Thoracic aorta (tissue), 2 donors: ENCODE measurements at regions not wholly inside any gene's neighbourhood (a gene's known extent, or its start where the extent isn't known, plus 50 kb on each side); places are given as distances from the start of the nearest gene placed in this dataset.

ENCODE experiments used
- ATAC-seq: fragments of 150-250 bp; one replicate; pipeline ENCODE4 v1.8.0; 2017; ENCODE audit warnings: low read depth; ENCODE audit not compliant: insufficient number of reproducible peaks, low FRiP score
- DNase-seq: peaks from one replicate; pipeline ENCODE4 v3.0.0-alpha.2; 2020; ENCODE audit warnings: low spot score
- H3K27ac ChIP-seq, 2 donors: fragments of 200-600 bp; sonication (generic); 1 replicate in 1 of 2; 2 replicates in 1 of 2; pipeline ENCODE4 v1.5.1; 2016; ENCODE audit warnings: mild to moderate bottlenecking in 2 of 2, moderate library complexity in 2 of 2
- H3K27me3 ChIP-seq: fragments of 200-600 bp; sonication (generic); replicated peaks from 2 replicates; pipeline ENCODE4 v1.6.0; 2016; ENCODE audit warnings: mild to moderate bottlenecking; ENCODE audit not compliant: insufficient read depth
- H3K36me3 ChIP-seq: fragments of 200-600 bp; sonication (generic); one replicate; pipeline ENCODE4 v1.5.1; 2016
- H3K4me1 ChIP-seq, 2 donors: fragments of 200-600 bp; sonication (generic); 1 replicate in 1 of 2; 2 replicates in 1 of 2; pipeline versions ENCODE4 v1.5.1 to v1.6.0; 2016; ENCODE audit warnings: low read depth in 2 of 2, mild to moderate bottlenecking in 1 of 2; ENCODE audit not compliant: control insufficient read depth in 1 of 2
- H3K4me3 ChIP-seq: fragments of 200-600 bp; sonication (generic); 2 replicates; pipeline ENCODE4 v1.5.1; 2016; ENCODE audit warnings: mild to moderate bottlenecking
- H3K9me3 ChIP-seq: fragments of 200-600 bp; sonication (generic); 2 replicates; pipeline ENCODE4 v1.5.1; 2016
- CTCF ChIP-seq: fragments of 200-600 bp; sonication (generic); IDR thresholded peaks from one replicate; pipeline ENCODE4 v1.5.1; 2019; ENCODE audit warnings: antibody characterized with exemption

GRCh38 chr21:35782667-35783066, 277.7 kb downstream of the SETD4 start:
- no peak overlapping the region for H3K4me3 ChIP-seq
- no peak for TF ChIP-seq CTCF
- ATAC-seq, result no peak
- no peaks in the 10 kb centered on the region for H3K36me3 ChIP-seq
- H3K27me3 ChIP-seq, result no peaks in the 10 kb centered on the region
- DNase-seq, result no peak
- peaks cover 4 to 20% of the 10 kb centered on the region in 2 donors for H3K4me1 ChIP-seq
- no peaks in the 10 kb centered on the region for H3K9me3 ChIP-seq
- no peak overlapping the region for H3K27ac ChIP-seq

DNA sequence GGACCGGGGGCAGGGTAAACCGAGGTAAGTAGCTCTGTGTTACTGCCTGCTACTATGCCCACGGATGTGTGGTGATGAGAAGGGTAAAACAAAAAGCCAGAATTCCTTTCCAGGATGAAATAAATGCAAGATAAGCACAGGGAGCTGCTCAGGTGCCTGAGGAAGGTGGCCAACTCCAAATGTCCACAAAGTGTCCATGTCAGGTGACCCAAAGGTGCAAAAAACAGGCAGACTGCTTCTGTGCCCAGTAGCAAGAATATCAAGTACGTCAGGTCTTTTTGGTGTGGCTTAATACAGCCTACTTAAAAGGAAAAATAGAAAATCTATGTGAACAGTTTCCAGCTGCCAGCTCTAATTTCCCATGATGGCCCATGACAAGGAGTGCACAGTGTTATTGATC, 279.3 kb downstream of the SETD4 start:
- no peak overlapping the region for H3K4me3 ChIP-seq
- DNase-seq (no peak), ATAC-seq (no peak)
- no peak for TF ChIP-seq CTCF
- H3K9me3 ChIP-seq, result no peaks in the 10 kb centered on the region
- H3K36me3 ChIP-seq, result no peaks in the 10 kb centered on the region
- peaks cover 4 to 20% of the 10 kb centered on the region in 2 donors for H3K4me1 ChIP-seq
- H3K27me3 ChIP-seq, result no peaks in the 10 kb centered on the region
- no peak overlapping the region for H3K27ac ChIP-seq

GRCh38 chr21:35779690-35780570, 280.4 kb downstream of the SETD4 start:
- H3K4me1 ChIP-seq, result peaks cover 4 to 20% of the 10 kb centered on the region in 2 donors
- H3K27ac ChIP-seq, result peak overlapping the region in 1 of 2 donors; percentile 13
- ATAC-seq (no peak), DNase-seq (no peak)
- no peaks in the 10 kb centered on the region for H3K27me3 ChIP-seq
- H3K36me3 ChIP-seq, result no peaks in the 10 kb centered on the region
- no peak for TF ChIP-seq CTCF
- no peaks in the 10 kb centered on the region for H3K9me3 ChIP-seq
- no peak overlapping the region for H3K4me3 ChIP-seq

DNA sequence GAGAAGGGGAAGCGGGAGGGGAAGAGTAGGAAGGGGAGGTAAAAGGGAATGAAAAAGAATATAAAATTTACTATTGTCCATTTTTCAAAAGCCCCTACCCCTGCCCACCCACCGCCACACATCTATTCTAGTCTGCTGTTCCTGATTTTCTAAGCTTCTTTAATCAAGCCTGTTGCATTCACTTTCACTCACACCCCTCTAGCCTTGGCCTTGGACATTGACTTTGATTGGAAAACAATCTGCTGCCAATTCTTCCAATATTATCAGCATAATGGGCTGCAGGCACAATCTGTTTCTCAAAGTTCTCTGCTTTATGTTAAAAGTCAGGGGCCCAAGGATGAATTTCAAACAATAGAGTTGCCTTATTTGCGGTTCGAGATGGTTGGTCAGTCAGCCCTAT, 281.2 kb downstream of the SETD4 start:
- ATAC-seq (no peak), DNase-seq (no peak)
- H3K27ac ChIP-seq, result no peak overlapping the region
- H3K4me3 ChIP-seq, result no peak overlapping the region
- no peaks in the 10 kb centered on the region for H3K36me3 ChIP-seq
- H3K27me3 ChIP-seq, result no peaks in the 10 kb centered on the region
- no peaks in the 10 kb centered on the region for H3K9me3 ChIP-seq
- H3K4me1 ChIP-seq, result peaks cover 4 to 20% of the 10 kb centered on the region in 2 donors
- no peak for TF ChIP-seq CTCF

- Histone ChIP-seq H3K36me3 (no peaks in the 10 kb centered on the region), H3K9me3 (no peaks in the 10 kb centered on the region), H3K4me1 (peaks cover 15 to 35% of the 10 kb centered on the region in 2 donors), H3K4me3 (no peak overlapping the region), H3K27ac (no peak overlapping the region), H3K27me3 (no peaks in the 10 kb centered on the region)
- DNase-seq (no peak), ATAC-seq (no peak)
- TF ChIP-seq CTCF, result no peak
These were observed 283.2 kb downstream of the SETD4 start for GRCh38 chr21:35777081-35777480.
